NCI-H446 treated with DMSO at 0.1 percent for 48 hours (cell line): ENCODE measurements at regions not wholly inside any gene's neighbourhood (a gene's known extent, or its start where the extent isn't known, plus 50 kb on each side); places are given as distances from the start of the nearest gene placed in this dataset.

Source experiments
- DNase-seq: peaks from one replicate; lab custom pipeline; 2025; lab: John Stamatoyannopoulos, UW

DNA sequence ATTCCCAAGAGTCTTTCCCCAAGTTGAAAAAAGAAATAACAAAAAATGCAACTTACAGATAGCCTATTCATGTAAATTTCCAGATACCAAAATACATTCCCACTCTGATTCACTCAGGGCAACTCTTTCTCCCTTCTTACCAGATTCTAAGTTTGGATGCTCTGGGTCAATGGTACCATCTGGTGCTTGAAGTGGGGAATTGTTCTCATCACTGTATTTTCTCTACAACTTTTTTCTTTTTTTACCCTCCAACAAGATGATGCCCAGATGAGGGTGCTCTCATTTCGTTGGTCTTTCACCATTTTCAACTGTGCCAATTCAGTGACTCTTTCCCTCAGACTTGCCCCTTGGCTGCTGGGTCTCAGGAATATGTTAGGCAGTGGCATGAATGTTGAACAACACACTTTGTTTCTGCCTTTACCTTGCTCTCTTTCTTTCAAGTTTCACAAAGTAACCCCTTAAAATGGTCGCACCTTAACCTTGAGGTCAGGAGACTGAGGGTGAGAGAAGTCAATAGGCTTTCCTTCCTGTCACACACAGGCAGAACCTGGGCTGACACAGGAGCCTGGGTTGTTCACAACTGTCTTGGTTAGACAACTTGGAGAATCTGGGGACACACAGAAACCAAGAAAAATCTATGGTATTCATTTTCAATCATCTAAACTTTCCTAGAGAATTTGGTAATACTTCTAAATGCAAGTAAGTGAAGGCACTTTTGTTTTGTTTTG, 330.7 kb upstream of the SLCO3A1 start:
- peak; percentile 20 for DNase-seq

DNA sequence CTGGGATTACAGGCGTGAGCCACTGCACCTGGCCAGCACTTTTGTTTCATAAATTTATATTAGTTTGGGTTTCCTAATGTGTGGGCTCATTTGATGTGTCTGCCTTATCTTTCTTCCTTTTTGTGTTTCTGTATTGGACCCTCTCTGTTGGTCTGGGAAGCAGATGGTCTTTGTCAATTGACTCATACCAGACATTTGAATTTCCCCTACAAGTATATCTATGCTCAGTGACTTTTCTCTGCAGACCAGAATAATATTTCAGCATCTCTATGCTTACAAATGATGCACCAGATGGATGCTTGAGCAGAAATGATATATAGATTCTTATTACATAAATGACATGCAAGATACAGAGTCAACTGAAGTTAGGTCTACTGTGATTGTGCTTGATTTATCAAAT, 329.9 kb upstream of the SLCO3A1 start:
- DNase-seq: no peak

DNA sequence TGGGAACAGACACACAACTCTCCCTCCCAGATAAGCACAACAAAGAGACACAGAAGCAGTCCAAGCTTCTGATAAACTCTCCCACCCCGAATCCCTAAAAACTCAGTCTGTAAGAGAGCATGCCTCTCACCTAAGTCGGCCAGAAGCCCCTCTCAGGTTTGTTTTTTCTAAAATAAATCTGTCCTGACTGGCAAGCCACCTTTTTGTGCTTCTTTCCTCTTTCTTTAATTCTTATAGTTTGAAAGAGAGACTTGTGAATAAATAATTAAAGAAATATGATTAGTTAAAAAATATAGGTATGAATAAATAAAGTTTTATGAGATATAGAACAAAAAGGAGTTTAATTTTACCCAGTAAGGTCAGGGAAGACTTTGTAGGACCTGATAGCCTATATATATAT, 329.0 kb upstream of the SLCO3A1 start:
- no peak for DNase-seq

DNA sequence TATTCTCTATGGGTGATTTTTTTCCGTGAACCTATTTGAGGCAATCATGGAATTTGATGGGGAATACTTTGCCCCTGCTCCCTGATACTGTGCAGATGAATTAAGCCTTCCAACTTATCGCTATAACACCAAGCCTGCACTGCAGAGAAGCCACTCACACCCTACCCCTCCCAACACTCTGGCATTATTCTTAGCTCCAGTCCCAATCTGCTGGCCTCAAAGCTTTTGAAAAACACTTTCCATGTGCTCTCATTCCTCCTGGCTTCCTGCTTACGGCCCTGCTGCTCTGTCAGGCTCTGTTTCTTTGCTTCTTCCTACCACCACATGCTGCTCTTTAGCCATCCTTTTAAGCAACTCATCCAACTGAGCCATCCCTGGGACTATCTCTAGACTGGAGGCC, 327.8 kb upstream of the SLCO3A1 start:
- DNase-seq: no peak

DNA sequence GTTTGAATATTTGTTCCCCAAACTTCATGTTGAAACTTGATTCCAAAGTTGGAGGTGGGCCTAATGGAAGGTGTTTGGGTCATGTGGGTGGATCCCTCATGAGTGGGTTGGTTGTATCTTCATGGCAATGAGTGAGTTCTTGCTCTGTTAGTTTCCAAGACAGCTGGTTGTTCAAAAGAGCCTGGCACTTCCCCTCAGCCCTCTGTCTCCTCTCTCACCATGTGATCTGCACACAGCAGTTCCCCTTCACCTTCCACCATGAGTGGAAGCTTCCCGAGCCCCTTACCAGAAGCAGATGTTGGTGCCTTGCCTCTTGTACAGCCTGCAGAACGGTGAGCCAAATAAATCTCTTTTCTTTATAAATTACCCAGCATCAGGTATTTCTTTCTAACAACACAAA, 327.1 kb upstream of the SLCO3A1 start:
- no peak for DNase-seq

DNA sequence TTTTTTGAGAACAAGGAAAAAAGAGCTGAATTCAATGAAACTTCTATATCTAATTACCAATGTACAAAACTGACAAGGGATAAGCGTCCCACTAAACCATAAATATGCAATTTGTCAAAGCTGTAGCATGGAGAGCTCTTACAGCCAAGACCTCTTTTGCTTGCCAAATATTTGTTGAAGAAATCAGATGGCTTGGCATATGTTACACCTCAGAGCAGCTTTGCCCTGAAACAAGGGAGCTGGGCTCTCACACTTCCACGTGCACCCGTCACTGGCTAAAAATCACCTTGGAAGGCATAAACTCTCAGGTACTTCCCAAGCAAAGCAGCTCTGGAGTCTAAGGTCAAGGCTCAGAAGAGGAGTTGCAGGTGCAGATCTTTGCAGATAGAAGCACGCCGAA, 324.7 kb upstream of the SLCO3A1 start:
- peak; percentile 79 for DNase-seq

DNA sequence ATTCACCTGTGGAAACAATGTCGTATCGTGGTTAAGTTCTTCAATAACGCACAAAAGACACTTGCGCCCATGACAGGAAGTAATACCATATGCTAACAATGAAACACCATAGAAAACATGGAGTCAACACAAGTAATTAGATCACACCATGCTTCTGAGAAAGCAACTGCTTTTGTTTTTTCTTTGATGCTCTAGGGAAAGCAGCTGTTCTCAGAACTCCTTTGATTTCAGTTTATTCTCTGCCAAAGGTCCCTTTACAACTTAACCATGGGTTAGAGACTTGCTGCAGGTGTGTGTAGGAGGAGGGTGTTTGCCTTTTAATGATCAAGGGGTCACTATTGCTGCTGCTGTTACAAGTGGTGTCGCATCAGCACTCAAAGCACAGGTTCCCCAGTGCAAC, 324.0 kb upstream of the SLCO3A1 start:
- no peak for DNase-seq

DNA sequence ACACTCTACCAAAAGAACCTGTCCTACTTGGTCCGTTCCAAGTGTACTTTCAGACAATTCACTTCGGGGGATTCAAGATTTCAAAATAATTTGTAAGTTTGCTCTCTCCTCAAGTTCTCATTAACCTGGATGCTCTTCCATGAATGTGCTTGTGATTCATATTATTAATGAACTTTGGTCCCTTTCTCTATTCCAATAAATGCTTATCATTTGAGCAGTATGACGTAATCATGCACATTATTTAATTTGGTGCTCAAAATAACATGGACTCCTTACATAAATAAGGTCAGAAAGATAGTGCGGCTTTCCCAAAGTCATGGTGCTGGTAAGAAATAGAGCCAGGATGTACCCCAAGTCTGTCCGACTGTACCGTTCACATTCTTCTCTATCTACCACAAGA, 323.2 kb upstream of the SLCO3A1 start:
- no peak for DNase-seq

DNA sequence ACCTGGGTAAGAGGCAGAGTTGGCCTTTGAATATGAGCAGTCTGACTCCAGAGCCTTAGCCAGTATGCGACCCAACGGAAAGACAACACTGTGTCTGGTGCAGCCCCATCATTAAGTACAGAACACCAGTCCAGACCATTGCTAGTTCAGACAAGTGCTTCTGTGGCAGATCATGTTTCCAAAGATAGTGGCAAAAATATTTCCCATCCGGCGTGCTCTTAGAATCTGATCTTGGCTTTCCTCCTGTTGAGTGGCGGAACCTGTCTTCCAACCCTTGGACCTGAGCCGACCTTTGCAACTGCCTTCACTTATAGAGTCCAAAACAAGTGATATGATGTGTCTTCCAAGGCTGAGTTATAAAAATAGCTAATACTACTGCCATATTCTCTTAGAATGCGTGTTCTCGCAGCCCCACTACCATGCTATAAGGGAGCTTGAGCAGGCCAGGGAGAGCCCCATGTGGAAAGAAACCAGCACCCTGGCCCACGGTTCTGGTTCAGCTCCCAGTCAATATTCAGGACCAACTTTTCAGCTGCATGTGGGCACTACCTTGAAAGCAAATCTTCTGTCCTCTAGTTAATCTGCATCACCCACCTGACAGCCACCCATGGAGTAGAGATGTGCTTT, 322.4 kb upstream of the SLCO3A1 start:
- no peak for DNase-seq

DNA sequence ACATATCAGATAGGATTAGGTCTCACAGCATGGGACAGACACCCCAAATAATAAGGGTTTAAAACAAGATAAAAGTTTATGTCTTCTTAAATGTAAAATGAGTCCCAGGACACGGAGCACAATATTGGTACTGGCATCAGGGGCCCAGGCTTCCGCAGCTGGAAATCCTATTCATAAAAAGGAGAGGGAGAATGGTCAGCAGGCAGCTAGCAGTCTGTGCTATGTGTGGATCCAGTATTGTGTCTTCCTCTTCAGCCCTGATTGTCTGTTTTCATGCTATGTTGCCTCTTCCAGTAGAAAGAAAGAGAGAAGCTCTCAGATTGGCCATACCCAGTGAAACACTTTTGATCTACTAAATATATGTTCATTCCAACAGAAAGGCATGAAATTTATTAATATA, 319.3 kb upstream of the SLCO3A1 start:
- no peak for DNase-seq

DNA sequence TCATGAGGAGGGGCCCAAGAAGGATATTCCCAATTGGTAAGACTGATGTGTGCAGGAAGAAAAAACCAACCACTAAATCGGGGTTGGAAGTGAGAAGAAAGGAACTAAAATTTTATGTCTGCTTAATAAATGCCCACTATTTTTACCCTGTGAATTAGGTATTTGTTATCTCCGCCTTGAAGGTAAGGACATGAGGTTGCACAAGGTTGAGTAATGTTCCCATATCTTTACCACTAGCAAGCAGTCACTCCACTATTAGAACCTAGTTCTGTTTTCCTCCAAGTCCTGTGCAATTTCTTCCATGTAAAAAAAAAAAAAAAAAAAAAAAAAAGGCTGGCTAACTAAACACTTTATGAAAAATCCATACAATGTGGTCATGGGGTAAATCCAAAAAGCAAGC, 318.5 kb upstream of the SLCO3A1 start:
- DNase-seq: no peak

DNA sequence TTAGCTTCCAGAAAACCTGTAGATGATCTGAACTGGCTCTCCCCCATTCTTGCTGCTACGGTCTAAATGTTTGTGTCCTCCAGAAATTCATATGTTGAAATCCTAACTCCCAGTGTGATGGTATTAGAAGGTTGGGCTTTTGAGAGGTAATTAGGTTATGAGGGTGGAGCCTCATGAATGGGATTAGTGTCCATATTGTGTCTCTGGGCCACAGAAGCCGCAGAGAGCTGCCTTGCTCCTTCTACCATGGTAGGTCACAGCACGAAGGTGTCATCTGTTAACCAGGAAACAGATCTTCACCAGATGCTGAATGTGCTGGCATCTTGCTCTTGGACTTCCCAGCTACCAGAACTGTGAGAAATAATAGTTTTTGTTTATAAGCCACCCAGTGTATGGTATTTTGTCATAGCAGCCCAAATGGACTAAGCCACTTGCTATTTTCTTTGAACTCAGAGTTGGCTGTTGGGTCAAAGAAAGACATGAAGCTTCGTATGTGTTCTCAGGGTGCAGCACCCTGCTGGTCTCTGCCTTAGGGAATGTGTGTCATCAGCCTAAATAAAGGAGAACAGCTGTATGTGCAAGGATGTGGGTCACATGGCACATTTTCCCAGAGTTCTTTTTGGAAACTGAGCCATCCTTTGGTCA, 317.5 kb upstream of the SLCO3A1 start:
- DNase-seq: no peak

DNA sequence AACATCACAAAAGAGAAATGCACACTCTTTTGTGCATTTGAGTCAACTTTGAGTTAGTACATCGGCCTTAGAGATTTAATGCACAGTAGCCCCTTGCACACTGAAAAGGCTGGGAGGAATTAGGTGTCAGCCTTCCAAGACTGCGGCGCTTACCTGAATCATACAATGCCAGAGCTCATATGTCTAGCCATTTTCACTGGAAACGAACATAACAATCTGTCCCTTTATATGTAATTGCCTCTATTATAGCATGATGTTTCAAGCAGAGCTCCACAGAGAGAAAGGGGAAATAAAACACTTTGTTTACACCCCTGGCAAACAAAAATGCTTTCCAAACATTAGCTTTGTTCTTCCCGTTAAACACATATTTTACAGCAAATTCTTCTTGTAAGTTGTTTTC, 315.7 kb upstream of the SLCO3A1 start:
- no peak for DNase-seq

DNA sequence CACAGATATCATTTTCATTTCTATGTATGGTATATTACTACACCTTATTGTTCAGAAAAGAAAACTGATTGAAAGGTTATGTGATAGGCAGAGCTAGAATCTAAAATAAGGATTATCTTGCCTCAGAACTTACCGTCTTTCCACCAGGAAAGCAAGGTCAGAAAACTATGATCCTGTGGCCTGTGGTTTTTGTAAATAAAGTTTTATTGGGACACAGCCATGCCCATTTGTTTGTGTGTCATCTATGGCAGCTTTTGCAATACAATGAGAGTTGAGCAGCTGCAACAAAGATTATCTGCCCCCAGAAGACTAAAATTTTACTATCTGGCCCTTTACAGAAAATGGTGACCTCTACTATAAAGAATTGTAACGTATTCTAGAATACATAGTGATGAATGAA, 314.7 kb upstream of the SLCO3A1 start:
- no peak for DNase-seq

DNA sequence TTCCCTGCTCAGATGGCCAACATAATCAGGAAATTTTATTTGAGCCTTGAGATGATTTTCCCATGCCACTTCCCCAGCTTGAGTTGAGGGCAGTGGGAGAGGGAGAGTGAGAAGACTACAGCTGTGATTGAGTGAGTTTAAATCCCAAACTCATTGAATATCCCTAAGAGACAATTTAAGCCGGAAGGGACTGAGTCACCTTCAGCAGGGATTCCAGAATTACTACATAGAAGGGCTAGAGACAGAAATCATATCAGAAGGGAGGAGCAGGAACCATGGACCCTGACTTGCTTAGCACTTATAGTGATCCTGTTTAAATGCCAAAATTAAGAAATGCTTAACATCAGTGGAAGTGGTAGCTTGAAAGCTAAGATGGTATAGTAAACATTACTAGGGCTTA, 312.2 kb upstream of the SLCO3A1 start:
- no peak for DNase-seq

DNA sequence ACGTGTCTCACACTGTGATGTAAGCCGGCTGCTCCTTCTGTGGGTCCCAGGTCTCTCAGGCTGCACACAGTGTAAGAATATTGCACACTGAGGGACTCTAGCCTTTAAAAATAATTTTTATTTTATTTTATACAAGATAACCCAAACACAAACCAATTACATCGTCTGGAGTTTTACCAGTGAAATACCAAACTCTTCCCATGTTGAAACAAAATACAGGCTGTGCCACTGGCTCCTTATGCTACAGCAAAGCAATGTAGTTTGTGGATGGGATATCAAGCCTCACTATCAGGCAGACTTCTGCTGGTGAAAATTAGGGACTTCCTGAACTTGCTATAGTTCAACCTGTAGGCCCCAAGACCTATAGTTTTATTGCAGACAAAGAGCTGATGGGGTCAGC, 311.3 kb upstream of the SLCO3A1 start:
- no peak for DNase-seq

DNA sequence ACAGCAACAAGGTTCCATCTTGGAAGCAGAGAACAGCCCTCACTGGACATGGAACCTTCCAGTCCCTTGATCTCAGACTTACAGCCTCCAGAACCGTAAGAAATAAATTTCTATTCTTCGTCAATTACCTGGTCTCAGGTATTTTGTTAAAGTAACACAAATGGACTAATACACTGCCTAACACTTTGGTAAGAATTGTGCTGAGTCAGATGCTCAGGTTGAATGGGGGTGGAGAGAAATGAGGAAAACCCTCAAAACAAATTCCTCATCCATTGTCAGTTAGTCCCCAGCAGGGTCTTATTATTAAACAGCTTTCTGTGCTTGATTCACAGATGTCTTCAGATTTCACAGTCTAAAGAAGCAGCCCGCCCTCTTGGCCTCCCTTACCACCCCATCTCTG, 306.2 kb upstream of the SLCO3A1 start:
- no peak for DNase-seq

DNA sequence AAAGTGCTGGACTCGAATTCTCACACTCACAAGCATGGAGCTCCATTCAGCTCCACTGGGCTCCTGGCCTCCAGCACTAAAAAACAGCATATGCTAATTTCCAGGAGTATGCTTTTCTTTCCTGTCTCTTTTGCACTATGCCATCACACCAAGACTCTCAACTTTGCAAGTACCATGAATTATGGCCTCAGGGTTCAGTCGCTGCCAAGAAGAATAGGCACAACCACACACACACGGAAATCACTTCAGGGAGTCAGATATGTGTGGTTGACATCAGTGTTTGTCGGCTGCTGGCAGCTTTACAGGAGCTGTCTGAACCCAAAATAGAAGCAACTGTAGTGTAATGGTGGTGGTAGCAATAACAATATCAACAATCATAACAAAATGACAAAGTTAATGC, 305.0 kb upstream of the SLCO3A1 start:
- peak; percentile 44 for DNase-seq

DNA sequence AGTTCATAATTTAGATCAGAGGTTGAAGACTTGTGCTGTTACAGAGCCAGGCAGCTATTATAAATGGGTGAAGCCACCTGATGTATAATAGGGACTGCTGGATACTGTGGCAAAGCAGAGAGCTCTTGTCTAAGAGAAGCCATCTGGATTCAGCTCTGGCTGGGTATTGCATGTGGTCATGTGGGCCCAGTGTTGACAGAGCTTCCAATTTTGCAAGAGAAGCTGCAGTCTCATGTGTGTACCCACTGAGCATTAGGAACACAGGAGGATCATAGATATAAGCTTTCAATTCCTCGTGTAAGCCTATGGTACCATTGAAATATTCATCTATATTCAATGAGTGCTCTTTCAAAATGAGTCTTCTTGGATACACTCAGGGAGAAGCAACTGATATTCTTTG, 303.9 kb upstream of the SLCO3A1 start:
- DNase-seq: no peak

DNA sequence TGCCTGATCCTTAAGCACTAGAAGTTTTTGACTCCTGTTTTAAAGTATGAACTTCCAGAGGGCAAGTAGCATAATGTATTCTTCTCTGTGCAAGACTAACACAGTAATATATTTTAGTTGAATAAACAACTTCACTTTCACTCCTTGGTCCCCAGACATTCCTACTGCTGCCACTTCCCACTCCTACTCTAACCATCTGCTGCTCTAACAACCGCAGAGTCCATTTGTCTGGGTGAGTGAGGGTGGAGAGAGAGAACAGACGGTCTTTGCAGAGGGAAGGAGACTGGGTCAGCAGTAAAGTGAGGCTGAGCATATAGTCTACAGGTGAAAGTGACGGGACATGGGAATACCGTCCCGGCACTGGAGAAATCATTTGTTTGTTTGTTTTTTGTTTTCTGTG, 301.0 kb upstream of the SLCO3A1 start:
- DNase-seq: no peak

DNA sequence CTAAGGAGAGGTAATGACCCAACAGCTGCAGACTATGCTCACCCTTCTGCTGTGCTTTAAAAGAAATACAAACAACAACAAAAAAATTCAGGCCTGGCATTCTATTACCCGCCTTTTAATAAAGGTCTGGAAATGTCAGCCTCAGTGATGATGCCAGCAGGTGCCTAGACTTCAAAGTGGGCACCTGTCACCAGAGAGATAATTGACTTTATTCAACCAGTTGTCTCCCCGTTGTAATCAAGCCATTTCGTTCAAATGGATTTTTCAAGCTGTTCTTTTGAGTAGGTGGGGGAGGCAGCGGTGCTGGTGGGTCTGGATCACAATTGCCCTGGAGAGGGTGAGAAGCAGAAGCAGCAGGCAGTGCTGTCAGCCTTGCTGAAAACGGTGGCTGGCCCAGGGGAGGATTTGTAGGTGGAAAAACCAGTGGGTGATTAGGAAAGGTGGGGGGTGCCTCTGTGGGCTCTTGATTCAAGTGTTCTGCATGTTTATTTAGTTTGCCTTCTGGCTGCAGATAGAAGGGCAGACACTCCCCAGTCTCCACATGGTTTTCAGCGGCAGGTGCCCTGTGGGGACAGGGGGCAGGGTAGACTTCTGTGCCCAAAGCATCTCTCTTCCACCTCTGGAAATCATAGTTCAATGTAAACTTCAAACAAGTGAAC, 300.2 kb upstream of the SLCO3A1 start:
- DNase-seq: no peak

DNA sequence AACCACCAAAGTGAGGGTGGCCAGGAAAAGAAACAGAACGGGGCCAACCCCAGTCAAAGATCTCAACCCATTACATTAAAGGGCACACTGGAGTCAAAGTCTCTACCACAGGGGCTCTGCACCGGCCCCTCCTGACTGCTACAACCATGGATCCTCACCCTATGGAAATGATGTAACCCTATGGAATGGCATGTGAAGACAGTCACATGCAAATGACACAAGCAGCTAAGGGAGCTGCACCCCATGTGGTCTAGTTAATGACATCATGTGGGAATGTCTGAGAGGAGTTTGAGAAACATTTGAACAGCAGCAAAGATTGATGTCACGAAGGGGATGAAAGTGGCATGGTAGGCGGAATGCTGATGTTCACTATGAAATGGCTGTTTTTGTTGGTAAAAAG, 298.2 kb upstream of the SLCO3A1 start:
- DNase-seq: no peak

DNA sequence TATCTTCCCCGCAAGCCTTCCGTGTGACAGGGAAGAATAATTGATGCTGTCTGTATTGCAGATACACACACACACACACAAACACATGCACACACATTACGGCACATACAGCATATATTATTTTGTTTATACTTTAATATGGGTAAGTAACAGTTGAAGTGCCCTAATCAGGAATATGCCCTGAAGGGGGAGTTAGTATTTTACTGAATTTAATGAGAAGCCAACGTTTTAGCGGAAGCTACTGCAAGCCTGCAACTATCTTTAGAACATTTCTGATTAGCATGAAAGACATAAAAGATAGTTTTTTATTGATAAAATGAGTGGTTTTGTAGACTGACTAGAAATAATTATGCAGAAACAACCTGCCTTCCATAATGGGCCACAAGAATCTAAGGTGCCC, 296.6 kb upstream of the SLCO3A1 start:
- no peak for DNase-seq
